MM.1S (cell line): ENCODE measurements at regions not wholly inside any gene's neighbourhood (a gene's known extent, or its start where the extent isn't known, plus 50 kb on each side); places are given as distances from the start of the nearest gene placed in this dataset.

Source experiments
- EZH2phosphoT487 ChIP-seq: fragments of 300-600 bp; sonication (generic); IDR thresholded peaks from 2 replicates; pipeline ENCODE4 v1.6.1; 2018; ENCODE audit warnings: antibody characterized with exemption, low read length
- TF ChIP-seq, protein P1 (sequence below): fragments of 300-600 bp; sonication (generic); IDR thresholded peaks from 2 replicates; pipeline ENCODE4 v1.5.1; 2016; ENCODE audit warnings: antibody characterized with exemption, low read length, mixed read lengths

GRCh38 chr9:23380821-23381220, 445.2 kb downstream of the ELAVL2 start:
- TF ChIP-seq, protein P1, sequence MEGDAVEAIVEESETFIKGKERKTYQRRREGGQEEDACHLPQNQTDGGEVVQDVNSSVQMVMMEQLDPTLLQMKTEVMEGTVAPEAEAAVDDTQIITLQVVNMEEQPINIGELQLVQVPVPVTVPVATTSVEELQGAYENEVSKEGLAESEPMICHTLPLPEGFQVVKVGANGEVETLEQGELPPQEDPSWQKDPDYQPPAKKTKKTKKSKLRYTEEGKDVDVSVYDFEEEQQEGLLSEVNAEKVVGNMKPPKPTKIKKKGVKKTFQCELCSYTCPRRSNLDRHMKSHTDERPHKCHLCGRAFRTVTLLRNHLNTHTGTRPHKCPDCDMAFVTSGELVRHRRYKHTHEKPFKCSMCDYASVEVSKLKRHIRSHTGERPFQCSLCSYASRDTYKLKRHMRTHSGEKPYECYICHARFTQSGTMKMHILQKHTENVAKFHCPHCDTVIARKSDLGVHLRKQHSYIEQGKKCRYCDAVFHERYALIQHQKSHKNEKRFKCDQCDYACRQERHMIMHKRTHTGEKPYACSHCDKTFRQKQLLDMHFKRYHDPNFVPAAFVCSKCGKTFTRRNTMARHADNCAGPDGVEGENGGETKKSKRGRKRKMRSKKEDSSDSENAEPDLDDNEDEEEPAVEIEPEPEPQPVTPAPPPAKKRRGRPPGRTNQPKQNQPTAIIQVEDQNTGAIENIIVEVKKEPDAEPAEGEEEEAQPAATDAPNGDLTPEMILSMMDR = no peak
- TF ChIP-seq EZH2phosphoT487 = no peak
